ENCODE measurements at regions not wholly inside any gene's neighbourhood (a gene's known extent, or its start where the extent isn't known, plus 50 kb on each side); places are given as distances from the start of the nearest gene placed in this dataset.

GRCh38 chr6:4599924-4600323 is 176.3 kb upstream of the CDYL start:
- TF ChIP-seq, protein P1, sequence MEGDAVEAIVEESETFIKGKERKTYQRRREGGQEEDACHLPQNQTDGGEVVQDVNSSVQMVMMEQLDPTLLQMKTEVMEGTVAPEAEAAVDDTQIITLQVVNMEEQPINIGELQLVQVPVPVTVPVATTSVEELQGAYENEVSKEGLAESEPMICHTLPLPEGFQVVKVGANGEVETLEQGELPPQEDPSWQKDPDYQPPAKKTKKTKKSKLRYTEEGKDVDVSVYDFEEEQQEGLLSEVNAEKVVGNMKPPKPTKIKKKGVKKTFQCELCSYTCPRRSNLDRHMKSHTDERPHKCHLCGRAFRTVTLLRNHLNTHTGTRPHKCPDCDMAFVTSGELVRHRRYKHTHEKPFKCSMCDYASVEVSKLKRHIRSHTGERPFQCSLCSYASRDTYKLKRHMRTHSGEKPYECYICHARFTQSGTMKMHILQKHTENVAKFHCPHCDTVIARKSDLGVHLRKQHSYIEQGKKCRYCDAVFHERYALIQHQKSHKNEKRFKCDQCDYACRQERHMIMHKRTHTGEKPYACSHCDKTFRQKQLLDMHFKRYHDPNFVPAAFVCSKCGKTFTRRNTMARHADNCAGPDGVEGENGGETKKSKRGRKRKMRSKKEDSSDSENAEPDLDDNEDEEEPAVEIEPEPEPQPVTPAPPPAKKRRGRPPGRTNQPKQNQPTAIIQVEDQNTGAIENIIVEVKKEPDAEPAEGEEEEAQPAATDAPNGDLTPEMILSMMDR (IDR thresholded peaks at IDR 0.05; ENCODE audit: low read depth, low read length), result no peak
- TF ChIP-seq EZH2phosphoT487 (IDR thresholded peaks at IDR 0.05; ENCODE audit: low read depth), result no peak
